ENCODE measurements at regions not wholly inside any gene's neighbourhood (a gene's known extent, or its start where the extent isn't known, plus 50 kb on each side); places are given as distances from the start of the nearest gene placed in this dataset.
A peak's percentile ranks its signal among the peaks of the same experiment; 100 is the strongest.

DNA sequence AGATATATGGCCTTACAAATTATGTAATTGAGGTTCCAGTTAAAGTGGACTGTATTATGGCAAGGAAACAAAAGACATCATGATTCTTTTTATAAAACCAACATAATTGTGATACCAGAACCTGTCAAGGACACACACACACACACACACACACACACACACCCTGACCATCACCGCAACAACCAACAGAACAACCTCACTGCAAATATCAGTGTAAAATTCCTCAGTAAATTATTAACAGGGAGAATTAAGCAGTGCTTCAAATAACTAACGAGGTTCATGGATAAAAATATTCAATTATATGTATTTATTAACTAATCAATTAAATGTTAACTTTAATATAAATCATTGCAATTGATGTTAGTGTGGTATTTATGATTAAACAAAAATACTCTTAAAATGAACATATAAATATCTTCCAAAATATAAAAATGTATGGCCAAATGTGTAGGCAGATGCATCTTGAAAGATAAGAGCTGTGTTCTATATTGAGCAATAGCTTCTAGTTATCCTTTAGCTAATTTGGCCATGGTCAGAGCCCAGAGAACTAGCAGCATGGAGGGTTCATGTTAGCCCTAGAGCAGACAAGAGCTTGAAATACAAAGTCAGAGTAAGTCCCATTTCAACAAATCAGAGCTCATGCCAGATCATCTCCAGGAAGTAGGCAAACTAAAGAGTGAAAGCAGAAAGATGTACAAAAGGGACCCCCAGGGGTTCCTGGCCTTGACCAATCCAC lies 280.5 kb upstream of the ADAMTS16 start:
- no peak for DNase-seq (ENCODE audit: low read depth in 2 of 3, low spot score in 1 of 3)

DNA sequence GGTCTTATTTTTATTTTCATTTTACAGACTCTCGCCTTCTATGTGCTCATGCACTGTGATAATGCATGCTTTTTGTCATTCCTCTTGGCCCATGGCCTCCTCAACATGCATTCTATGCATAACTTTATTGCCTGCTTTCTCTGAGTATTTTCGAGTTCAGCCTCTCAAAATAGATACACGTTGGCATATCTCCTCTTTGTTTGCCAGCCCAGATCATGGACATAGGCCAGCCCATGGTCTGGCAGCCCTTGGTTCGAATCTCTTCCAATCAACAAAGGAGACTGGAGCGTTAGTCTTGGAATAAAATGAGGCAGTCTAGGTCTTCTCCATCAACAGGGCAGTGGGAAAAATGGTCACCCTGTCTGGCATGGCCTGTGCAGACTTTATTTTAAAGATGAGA lies 279.5 kb upstream of the ADAMTS16 start:
- DNase-seq (ENCODE audit: low read depth in 2 of 3, low spot score in 1 of 3), result no peak

- no peak for DNase-seq (ENCODE audit: low read depth in 2 of 3, low spot score in 1 of 3)
These were observed 277.6 kb upstream of the ADAMTS16 start for GRCh38 chr5:4862500-4862899.

GRCh38 chr5:4866131-4866659 lies 273.9 kb upstream of the ADAMTS16 start:
- DNase-seq (ENCODE audit: low read depth in 2 of 3, low spot score in 1 of 3), result no peak

GRCh38 chr5:4866817-4867216 lies 273.3 kb upstream of the ADAMTS16 start:
- no peak for DNase-seq (ENCODE audit: low read depth in 2 of 3, low spot score in 1 of 3)

DNA sequence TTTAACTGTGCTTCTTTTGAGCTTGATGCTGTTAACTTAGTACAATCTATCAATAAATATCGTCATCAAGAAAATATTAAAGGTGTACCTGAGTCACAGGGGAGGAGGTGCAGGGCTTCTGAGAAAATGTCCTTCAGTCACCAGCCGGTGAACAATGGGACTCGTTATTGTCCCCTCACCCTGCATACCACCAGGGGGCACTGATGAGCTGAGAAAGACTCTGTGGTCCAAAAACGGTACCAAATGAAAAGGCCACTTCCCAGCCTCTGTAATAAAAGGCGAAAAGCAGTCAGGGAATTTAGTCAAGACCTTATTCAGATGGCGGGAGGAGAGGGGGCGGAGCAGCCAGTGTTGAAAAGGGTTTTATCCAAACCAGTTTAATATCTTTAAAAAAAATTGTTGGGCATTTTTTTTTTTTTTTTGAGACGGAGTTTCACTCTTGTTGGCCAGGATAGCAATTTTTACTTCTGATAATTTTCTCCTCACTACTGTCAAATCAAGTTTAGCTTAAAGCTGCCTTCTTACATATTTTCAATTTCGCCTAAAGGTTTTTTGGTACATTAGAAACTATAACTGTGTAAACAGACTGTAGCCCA lies 271.9 kb upstream of the ADAMTS16 start:
- DNase-seq (ENCODE audit: low read depth in 2 of 3, low spot score in 1 of 3), result peak; percentile 15 to 36 (median 33)

- DNase-seq (ENCODE audit: low read depth in 2 of 3, low spot score in 1 of 3), result no peak
These were observed 266.5 kb upstream of the ADAMTS16 start for GRCh38 chr5:4873652-4874051.

DNA sequence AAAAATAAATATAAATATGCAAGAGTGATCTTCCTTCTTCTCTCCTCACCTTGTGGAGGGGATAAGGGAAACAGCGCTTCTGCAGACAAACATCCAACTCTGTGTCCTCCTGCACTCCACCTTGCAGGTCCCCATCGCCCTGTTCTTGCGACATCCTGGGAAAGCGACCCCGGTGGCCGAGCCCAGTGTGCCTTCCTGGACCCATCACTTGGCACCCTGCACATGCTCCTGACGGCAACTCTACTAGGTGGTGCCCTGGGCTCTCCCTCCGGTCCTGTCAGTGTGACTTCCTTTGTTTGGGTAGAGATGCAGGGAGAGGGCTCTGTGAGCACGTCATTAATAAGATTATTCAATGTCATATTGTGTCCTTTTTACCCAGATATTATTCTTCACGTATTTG lies 266.0 kb upstream of the ADAMTS16 start:
- DNase-seq (ENCODE audit: low read depth in 2 of 3, low spot score in 1 of 3), result no peak

DNA sequence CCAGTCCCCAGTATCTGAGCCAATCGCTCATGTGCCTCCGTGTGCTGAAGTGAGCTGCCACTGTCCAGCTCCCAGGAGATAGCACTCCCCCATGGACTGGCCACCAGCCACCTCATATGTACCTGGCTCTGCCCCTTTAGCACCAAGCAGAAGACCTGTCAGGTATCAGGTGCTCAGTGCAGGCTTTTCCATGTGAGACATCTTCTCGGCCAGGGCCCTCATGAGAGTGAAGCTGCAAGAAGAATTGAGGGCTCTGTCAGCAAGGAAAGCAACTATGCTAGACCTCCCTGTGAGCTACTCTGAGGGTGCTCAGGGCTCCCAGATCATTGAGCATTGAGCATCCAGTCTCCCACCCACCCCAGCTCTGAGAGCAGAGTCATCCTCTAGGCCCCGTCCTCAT lies 264.2 kb upstream of the ADAMTS16 start:
- DNase-seq (ENCODE audit: low read depth in 2 of 3, low spot score in 1 of 3), result no peak

DNA sequence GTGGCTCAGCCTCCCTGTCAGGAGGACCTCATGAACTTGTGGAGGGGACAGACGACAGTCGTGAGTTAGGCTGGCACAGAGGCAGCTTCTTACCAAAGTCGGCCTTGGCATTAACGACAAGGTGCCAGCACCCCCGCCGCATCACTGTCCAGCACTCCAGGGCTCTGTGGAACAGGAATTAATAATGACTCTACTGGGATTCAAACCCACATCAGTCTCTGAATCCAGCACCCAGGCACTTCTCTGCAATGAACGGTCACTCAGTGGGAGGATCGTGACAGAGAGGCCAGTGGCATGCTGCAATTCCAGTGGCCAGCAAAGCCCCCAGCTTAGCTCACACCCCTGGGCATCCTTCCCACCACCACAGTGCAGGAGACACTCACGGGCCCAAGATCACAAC lies 263.3 kb upstream of the ADAMTS16 start:
- no peak for DNase-seq (ENCODE audit: low read depth in 2 of 3, low spot score in 1 of 3)

GRCh38 chr5:4877579-4877978 lies 262.6 kb upstream of the ADAMTS16 start:
- DNase-seq (ENCODE audit: low read depth in 2 of 3, low spot score in 1 of 3), result no peak

- DNase-seq (ENCODE audit: low read depth in 2 of 3, low spot score in 1 of 3), result no peak
These were observed 261.1 kb upstream of the ADAMTS16 start for GRCh38 chr5:4879075-4879474.

GRCh38 chr5:4879693-4880303 lies 260.3 kb upstream of the ADAMTS16 start:
- peak; percentile 15 to 50 (median 34) for DNase-seq (ENCODE audit: low read depth in 2 of 3, low spot score in 1 of 3)

DNA sequence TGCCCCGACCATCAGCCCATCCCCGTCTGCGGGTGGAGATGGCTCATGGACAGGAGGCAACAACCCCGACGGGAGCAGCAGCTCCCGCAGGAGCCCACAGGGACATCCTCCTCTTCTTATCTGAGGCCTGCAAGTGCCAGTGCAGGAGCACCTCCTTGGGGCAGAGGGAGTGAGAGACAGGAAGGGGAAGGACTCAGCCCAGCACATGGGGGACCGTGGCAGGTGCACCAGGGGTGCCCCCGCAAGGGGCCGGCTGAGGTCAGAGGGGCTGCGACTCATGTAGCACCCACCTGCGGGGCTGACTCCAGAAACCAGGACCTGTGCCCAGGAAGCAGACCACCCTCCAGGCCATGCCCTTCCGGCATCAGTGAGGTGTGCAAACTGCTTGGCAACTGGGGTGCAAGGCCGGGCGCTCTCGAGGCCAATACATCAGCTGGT lies 259.8 kb upstream of the ADAMTS16 start:
- DNase-seq (ENCODE audit: low read depth in 2 of 3, low spot score in 1 of 3), result no peak

- no peak for DNase-seq (ENCODE audit: low read depth in 2 of 3, low spot score in 1 of 3)
These were observed 258.6 kb upstream of the ADAMTS16 start for GRCh38 chr5:4881366-4882002.

DNA sequence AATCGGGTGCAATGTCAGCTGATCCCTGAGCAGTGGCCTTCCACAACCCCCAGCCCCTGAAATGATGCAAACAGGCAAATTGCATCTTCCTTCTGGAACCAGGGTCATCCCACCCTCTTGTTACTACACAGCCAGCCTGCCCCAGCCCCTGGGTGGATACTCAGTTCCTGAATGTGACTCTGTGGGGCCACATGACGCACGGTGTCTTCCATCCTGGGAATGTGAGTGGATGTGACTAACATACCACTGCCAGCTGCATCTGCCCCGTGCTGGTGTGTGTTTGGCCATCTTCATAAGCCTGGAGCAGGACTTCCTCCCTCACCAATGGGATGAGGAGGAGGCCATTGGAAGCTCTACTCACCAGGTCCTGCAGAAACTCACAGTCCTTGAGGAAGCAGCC lies 257.9 kb upstream of the ADAMTS16 start:
- DNase-seq (ENCODE audit: low read depth in 2 of 3, low spot score in 1 of 3), result no peak

DNA sequence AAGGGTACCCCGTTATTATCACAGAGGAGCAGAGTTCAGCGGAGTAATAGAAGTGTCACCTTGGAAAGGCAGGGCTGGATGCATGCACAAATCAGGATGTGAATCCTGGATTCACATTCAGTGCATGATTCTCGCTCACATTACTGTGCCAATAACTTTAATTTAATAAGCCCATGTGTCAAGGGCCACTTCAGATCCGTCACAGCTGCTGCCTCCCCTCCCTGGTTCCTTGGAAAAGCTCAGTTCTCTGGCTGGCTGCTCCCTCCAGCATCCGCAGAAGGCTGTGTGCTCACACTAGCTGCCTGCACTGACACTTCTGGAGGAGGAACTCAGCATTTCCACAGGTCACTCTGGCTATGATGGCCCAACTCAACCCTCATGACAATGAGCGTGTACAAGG lies 256.8 kb upstream of the ADAMTS16 start:
- DNase-seq (ENCODE audit: low read depth in 2 of 3, low spot score in 1 of 3), result no peak

DNA sequence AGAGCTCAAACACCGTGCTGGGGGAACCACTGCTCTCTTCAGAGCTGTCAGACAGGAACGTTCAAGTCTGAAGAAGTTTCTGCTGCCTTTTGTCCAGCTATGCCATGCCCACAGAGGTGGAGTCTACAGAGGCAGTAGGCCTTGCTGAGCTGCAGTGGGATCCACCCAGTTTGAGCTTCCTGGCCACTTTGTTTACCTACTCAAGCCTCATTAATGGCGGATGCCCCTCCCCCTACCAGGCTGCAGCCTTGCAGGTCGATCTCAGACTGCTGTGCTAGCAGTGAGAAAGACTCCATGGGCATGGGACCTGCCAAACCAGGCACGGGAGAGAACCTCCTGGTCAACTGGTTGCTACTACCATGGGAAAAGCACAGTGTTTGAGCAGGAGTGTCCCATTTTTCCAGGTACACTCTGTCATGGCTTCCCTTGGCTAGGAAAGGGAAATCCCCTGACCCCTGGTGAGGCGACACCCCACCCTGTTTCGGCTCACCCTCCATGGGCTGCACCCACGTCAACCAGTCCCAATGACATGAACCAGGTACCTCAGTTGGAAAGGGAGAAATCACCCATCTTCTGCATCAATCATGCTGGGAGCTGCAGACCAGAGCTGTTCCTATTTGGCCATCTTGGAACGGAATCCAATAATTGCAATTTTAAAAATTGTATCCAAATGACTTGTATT lies 246.9 kb upstream of the ADAMTS16 start:
- no peak for DNase-seq (ENCODE audit: low read depth in 2 of 3, low spot score in 1 of 3)

GRCh38 chr5:4896328-4896727 lies 243.8 kb upstream of the ADAMTS16 start:
- DNase-seq (ENCODE audit: low read depth in 2 of 3, low spot score in 1 of 3), result no peak

DNA sequence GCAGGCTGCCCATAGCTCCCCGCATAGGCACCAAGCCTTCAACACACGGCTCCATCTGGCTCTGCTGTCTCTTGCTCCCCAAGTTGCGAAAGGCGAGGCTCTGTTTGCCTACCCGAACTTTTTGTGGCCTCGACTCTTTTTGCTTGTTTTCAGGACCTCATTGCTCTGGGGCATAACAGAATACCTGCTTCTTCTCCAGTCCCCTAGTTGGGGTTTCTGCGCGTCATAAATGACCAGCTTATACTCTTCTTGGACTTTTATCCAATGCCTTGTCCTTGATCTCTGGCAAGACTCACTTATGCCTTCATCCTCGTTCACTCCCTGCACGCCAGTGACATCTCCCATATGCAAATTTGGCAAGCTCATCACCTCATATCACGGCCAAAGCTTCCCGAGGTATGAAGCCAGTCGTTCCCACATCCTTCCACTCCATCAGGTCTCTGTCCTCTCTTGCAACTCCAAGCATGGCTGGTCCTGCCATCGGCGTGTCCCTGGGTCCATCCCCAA lies 238.8 kb upstream of the ADAMTS16 start:
- DNase-seq (ENCODE audit: low read depth in 2 of 3, low spot score in 1 of 3), result no peak

DNA sequence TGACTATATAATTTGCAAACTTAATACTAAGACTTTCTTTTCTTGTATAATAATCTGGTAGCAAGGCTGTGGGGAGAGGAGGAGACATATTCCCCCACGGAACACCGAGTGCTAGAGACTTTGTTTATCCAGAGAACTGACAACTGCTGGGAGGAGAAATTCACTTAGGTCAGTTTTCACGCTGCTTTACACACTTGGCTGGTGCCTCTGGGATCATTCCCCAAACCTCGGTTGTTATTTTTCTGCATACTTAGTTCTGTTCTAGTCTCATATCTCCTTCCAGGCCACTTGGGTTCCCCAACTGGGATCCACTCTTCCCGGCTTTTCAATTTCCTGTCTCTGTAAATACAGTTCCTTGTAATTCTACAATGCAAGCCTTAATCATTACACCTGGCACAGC lies 238.2 kb upstream of the ADAMTS16 start:
- no peak for DNase-seq (ENCODE audit: low read depth in 2 of 3, low spot score in 1 of 3)

All from stimulated activated CD4-positive, alpha-beta T cell treated with anti-CD3 and anti-CD28 coated beads, Interleukin-12 subunit alpha, Interleukin-12 subunit beta, amount 100 ng/mL, for 48 hours (primary cell).